ENCODE measurements at regions not wholly inside any gene's neighbourhood (a gene's known extent, or its start where the extent isn't known, plus 50 kb on each side); places are given as distances from the start of the nearest gene placed in this dataset.
A peak's percentile ranks its signal among the peaks of the same experiment; 100 is the strongest.

- Histone ChIP-seq H3K4ac (ENCODE audit: low read depth, low read length) (no peak overlapping the region), H3K27ac (ENCODE audit: low read depth, low read length) (no peak overlapping the region), H4K8ac (ENCODE audit: low read depth, low read length) (no peak overlapping the region), H3K4me3 (ENCODE audit: low read depth, low read length) (no peak overlapping the region), H3K4me2 (ENCODE audit: low read length) (no peak overlapping the region), H2BK5ac (ENCODE audit: low read depth, low read length, poor library complexity) (no peak overlapping the region), H3K27me3 (ENCODE audit: insufficient read depth, low read length) (no peaks in the 10 kb centered on the region), H3K4me1 (ENCODE audit: control insufficient read depth in 1 of 2, insufficient read depth in 2 of 2, low read length in 2 of 2) (no peaks in the 10 kb centered on the region), H3K23ac (ENCODE audit: low read length) (no peak overlapping the region), H2BK12ac (ENCODE audit: low read length) (no peak overlapping the region), H3K79me1 (ENCODE audit: low read length) (no peaks in the 10 kb centered on the region), H3K9me3 (ENCODE audit: insufficient read depth, low read depth, low read length) (no peaks in the 10 kb centered on the region), H3K79me2 (ENCODE audit: control insufficient read depth, insufficient read depth, low read length, poor library complexity) (no peaks in the 10 kb centered on the region), H2BK120ac (ENCODE audit: insufficient read depth, low read length, poor library complexity) (no peak overlapping the region), H3K9ac (ENCODE audit: low read length) (no peak overlapping the region), H4K12ac (ENCODE audit: low read depth, low read length) (no peak overlapping the region), H2AFZ (ENCODE audit: insufficient read depth, low read length, poor library complexity) (no peak overlapping the region), H3K36me3 (ENCODE audit: control insufficient read depth in 1 of 2, insufficient read depth in 2 of 2, low read length in 2 of 2) (no peaks in the 10 kb centered on the region), H3K18ac (ENCODE audit: low read length) (no peak overlapping the region), H3K14ac (ENCODE audit: low read length) (no peak overlapping the region), H4K91ac (ENCODE audit: low read depth, low read length) (no peak overlapping the region), H2AK5ac (ENCODE audit: low read length) (no peak overlapping the region)
- no CpG with 5 or more reads among the region's 4 CpGs for WGBS (ENCODE audit: extremely low coverage, insufficient coverage, insufficient read length)
- no peak for DNase-seq
These were observed 58.5 kb upstream of the LRIG2 start for GRCh38 chr1:113014508-113014907.

- H3K27me3 ChIP-seq (ENCODE audit: insufficient read depth, low read length): no peaks in the 10 kb centered on the region
- H3K4me1 ChIP-seq (ENCODE audit: control insufficient read depth in 1 of 2, insufficient read depth in 2 of 2, low read length in 2 of 2): no peaks in the 10 kb centered on the region
- H2BK12ac ChIP-seq (ENCODE audit: low read length): no peak overlapping the region
- no peak overlapping the region for H3K23ac ChIP-seq (ENCODE audit: low read length)
- H2AK5ac ChIP-seq (ENCODE audit: low read length): no peak overlapping the region
- no peak overlapping the region for H3K4me3 ChIP-seq (ENCODE audit: low read depth, low read length)
- no peak overlapping the region for H2BK120ac ChIP-seq (ENCODE audit: insufficient read depth, low read length, poor library complexity)
- no peak overlapping the region for H2BK5ac ChIP-seq (ENCODE audit: low read depth, low read length, poor library complexity)
- no peaks in the 10 kb centered on the region for H3K36me3 ChIP-seq (ENCODE audit: control insufficient read depth in 1 of 2, insufficient read depth in 2 of 2, low read length in 2 of 2)
- H3K18ac ChIP-seq (ENCODE audit: low read length): no peak overlapping the region
- no peak for DNase-seq
- H3K14ac ChIP-seq (ENCODE audit: low read length): no peak overlapping the region
- no peak overlapping the region for H4K8ac ChIP-seq (ENCODE audit: low read depth, low read length)
- H3K79me1 ChIP-seq (ENCODE audit: low read length): no peaks in the 10 kb centered on the region
- no CpG with 5 or more reads among the region's 1 CpG for WGBS (ENCODE audit: extremely low coverage, insufficient coverage, insufficient read length)
- H2AFZ ChIP-seq (ENCODE audit: insufficient read depth, low read length, poor library complexity): no peak overlapping the region
- no peaks in the 10 kb centered on the region for H3K9me3 ChIP-seq (ENCODE audit: insufficient read depth, low read depth, low read length)
- no peak overlapping the region for H3K27ac ChIP-seq (ENCODE audit: low read depth, low read length)
- no peak overlapping the region for H3K4me2 ChIP-seq (ENCODE audit: low read length)
- no peak overlapping the region for H4K91ac ChIP-seq (ENCODE audit: low read depth, low read length)
- no peak overlapping the region for H3K4ac ChIP-seq (ENCODE audit: low read depth, low read length)
- no peaks in the 10 kb centered on the region for H3K79me2 ChIP-seq (ENCODE audit: control insufficient read depth, insufficient read depth, low read length, poor library complexity)
- no peak overlapping the region for H4K12ac ChIP-seq (ENCODE audit: low read depth, low read length)
- H3K9ac ChIP-seq (ENCODE audit: low read length): no peak overlapping the region
These were observed 54.1 kb upstream of the LRIG2 start for GRCh38 chr1:113018911-113019310.

- H2BK12ac ChIP-seq (ENCODE audit: low read length): no peak overlapping the region
- no peak overlapping the region for H3K14ac ChIP-seq (ENCODE audit: low read length)
- H4K12ac ChIP-seq (ENCODE audit: low read depth, low read length): no peak overlapping the region
- H2BK5ac ChIP-seq (ENCODE audit: low read depth, low read length, poor library complexity): no peak overlapping the region
- H2AFZ ChIP-seq (ENCODE audit: insufficient read depth, low read length, poor library complexity): no peak overlapping the region
- no peak overlapping the region for H2BK120ac ChIP-seq (ENCODE audit: insufficient read depth, low read length, poor library complexity)
- H3K4ac ChIP-seq (ENCODE audit: low read depth, low read length): no peak overlapping the region
- H3K79me2 ChIP-seq (ENCODE audit: control insufficient read depth, insufficient read depth, low read length, poor library complexity): no peaks in the 10 kb centered on the region
- H3K36me3 ChIP-seq (ENCODE audit: control insufficient read depth in 1 of 2, insufficient read depth in 2 of 2, low read length in 2 of 2): no peaks in the 10 kb centered on the region
- H3K4me2 ChIP-seq (ENCODE audit: low read length): no peak overlapping the region
- WGBS (ENCODE audit: extremely low coverage, insufficient coverage, insufficient read length): no CpG with 5 or more reads among the region's 7 CpGs
- H2AK5ac ChIP-seq (ENCODE audit: low read length): no peak overlapping the region
- peak in 1 of 2 donors; percentile 57 for DNase-seq
- H3K4me3 ChIP-seq (ENCODE audit: low read depth, low read length): no peak overlapping the region
- H3K9me3 ChIP-seq (ENCODE audit: insufficient read depth, low read depth, low read length): no peaks in the 10 kb centered on the region
- H4K8ac ChIP-seq (ENCODE audit: low read depth, low read length): no peak overlapping the region
- no peak overlapping the region for H4K91ac ChIP-seq (ENCODE audit: low read depth, low read length)
- H3K18ac ChIP-seq (ENCODE audit: low read length): no peak overlapping the region
- no peaks in the 10 kb centered on the region for H3K4me1 ChIP-seq (ENCODE audit: control insufficient read depth in 1 of 2, insufficient read depth in 2 of 2, low read length in 2 of 2)
- no peaks in the 10 kb centered on the region for H3K27me3 ChIP-seq (ENCODE audit: insufficient read depth, low read length)
- H3K9ac ChIP-seq (ENCODE audit: low read length): no peak overlapping the region
- no peak overlapping the region for H3K23ac ChIP-seq (ENCODE audit: low read length)
- H3K27ac ChIP-seq (ENCODE audit: low read depth, low read length): no peak overlapping the region
- H3K79me1 ChIP-seq (ENCODE audit: low read length): no peaks in the 10 kb centered on the region
These were observed 51.4 kb upstream of the LRIG2 start for GRCh38 chr1:113021430-113022085.

Data from trophoblast cell (in vitro differentiated cells and primary cell).